ENCODE measurements at regions not wholly inside any gene's neighbourhood (a gene's known extent, or its start where the extent isn't known, plus 50 kb on each side); places are given as distances from the start of the nearest gene placed in this dataset.
"Not testable (repeated sequence)": the region's sequence is repeated elsewhere in the genome, so short reads cannot be mapped to it uniquely, and the experiment has no call there.

GRCh38 chr12:116687888-116688287 lies 50.0 kb downstream of the SPRING1 start:
- intact Hi-C loops (cut with micrococcal nuclease): no loop called here
- peak; percentile 61 for DNase-seq
- ATAC-seq: peak; percentile 71

- ATAC-seq (no peak), DNase-seq (no peak)
- intact Hi-C loops (cut with micrococcal nuclease): no loop called here
These were observed 53.0 kb downstream of the SPRING1 start for GRCh38 chr12:116684891-116685290.

GRCh38 chr12:116677202-116677661 lies 60.6 kb downstream of the SPRING1 start:
- no peak for DNase-seq
- ATAC-seq: no peak
- intact Hi-C loops (cut with micrococcal nuclease): no loop called here

DNA sequence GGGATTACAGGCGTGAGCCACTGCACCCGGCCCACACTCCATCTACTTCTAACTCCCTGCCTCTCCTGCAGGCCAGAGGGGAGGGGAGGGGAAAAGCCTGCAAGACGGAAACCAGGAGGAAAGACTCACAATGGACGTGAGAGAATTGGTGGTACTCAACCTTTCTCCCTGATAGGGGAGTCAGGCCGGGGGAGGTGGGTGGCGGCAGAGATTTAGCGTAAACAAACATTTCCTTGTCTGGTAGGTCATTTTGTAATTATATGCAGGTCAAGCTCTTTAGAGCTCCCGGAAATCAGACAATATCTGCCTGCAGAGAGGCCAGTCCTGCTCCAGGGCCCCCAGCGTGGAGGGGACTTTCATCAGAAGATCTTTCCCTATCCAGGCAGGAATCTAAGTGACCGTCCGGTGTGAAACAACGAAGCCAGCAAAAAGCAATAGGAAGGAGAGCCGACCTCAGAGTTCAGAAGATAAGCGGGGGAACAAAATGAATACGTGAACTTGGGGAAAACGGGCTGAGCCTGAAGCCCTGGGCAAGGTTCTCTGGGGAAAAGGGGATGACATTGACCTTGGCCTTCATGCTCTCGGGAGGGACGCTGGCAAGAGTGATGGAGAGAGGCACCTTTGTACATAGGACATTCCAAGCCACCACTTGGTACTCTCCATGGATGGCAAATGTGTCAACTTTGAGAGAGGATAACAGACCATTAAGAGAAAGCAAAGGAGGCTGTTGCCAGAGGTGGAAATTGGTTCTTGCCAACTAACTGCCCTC lies 62.3 kb downstream of the SPRING1 start:
- DNase-seq (peak; percentile 34), ATAC-seq (peak; percentile 60)
- intact Hi-C loops (cut with micrococcal nuclease): no loop called here

DNA sequence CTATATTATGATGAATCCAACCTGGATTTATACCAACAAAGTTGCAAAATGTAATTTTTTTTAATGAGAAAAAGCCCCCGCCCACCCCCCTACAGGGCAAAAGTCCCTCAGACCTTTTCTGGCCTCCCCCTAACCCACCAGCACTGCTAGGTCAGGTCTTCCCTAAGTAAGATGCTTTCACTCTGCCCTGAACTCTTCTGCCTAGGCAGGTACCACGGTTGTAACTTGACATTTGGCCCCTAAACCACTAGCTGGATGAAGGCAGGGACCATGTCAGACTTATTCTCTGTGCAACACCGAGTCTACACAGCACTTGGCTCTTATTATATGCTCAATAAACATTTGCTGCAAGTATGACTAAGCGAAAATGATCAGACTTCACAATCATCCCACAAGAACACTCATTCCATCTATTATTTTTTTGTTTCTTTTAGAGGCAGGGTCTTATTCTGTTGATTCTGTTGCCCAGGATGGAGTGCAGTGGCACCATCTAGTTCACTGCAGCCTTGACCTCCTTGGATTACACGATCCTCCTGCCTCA lies 63.2 kb downstream of the SPRING1 start:
- intact Hi-C loops (cut with micrococcal nuclease): no loop called here
- ATAC-seq: no peak
- no peak for DNase-seq

DNA sequence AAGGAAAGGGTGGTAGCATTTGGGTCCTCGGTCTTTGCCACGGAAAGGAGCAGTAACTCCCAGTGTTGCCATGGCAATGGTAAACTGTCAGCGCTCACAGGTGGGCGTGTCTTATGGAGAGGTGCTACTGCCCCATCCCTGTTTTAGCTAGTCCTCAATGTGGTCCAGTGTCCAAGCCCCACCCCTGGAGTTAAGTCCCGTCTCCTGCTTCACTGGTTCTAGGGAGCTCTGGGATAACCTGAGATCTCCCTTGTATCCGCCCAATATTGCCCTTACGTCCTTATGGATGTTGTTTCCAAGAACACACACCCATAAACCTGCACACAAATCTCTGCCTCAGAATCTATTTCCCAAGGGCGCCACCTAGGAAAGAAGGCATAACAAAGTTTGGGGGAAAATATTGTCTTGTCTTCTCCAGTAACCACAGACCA lies 64.2 kb downstream of the SPRING1 start:
- no peak for DNase-seq
- intact Hi-C loops (cut with micrococcal nuclease): no loop called here

GRCh38 chr12:116672842-116673516 lies 64.9 kb downstream of the SPRING1 start:
- intact Hi-C loops (cut with micrococcal nuclease): no loop called here
- ATAC-seq: no peak
- DNase-seq: no peak

More for the DNA sequence above, 64.2 kb downstream of the SPRING1 start:
- ATAC-seq: no peak

DNA sequence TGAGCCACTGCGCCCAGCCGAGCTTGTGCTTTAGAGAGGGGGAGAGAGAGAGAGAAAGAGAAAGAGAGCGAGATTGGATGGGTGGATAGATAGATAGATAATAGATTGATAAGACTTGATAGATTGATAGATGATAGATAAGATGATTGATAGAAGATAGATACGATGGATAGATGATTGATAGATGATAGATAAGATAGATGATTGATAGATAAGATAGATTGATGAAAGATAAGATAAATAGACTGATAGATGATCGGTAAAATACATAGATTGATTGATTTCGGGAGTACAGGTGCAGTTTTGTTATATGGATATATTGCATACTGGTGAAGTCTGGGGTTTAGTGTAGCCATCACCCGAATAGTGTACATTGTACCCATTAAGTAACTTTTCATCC lies 65.9 kb downstream of the SPRING1 start:
- no peak for ATAC-seq
- no peak for DNase-seq
- intact Hi-C loops (cut with micrococcal nuclease): no loop called here

- no peak for ATAC-seq
- intact Hi-C loops (cut with micrococcal nuclease): no loop called here
- DNase-seq: no peak
These were observed 67.0 kb downstream of the SPRING1 start for GRCh38 chr12:116670859-116671258.

- no peak for DNase-seq
- intact Hi-C loops (cut with micrococcal nuclease): no loop called here
- no peak for ATAC-seq
These were observed 70.1 kb downstream of the SPRING1 start for GRCh38 chr12:116667752-116668151.

DNA sequence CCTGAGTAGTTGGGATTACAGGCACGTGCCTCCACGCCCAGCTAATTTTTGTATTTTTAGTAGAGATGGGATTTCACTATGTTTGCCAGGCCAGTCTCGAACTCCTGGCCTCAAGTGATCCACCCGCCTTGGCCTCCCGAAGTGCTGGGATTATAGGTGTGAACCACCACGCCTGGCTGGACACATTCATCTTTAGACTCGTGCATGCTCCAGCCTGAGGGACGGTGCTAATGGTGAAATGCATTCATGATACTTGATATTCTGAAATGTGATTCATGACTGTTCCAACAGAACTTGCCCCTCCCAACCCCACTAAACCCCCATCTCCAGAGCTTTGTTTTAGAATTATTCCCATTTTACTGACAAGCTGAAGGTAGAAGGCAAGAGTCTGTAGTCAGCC lies 71.0 kb downstream of the SPRING1 start:
- DNase-seq; ATAC-seq; intact Hi-C loops (cut with micrococcal nuclease): not testable (repeated sequence)

DNA sequence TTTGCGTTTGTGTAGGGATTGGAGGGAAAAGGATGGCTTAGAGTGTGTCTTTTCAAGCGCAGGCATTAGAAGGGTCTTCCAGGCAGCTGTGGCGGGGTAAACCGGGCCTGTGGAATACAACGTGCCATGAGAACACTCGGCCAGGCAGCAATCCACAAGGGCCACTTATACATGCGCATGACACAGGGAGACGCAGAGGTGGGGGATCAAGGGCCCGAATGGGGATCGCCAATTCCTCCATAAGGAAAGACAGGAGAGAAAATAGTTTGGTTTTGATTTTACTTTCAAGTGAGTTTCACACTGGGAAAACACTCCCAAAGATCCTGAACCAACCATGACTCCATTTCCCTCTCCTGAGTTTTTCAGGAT lies 71.6 kb downstream of the SPRING1 start:
- intact Hi-C loops (cut with micrococcal nuclease): no loop called here
- DNase-seq (no peak), ATAC-seq (no peak)

DNA sequence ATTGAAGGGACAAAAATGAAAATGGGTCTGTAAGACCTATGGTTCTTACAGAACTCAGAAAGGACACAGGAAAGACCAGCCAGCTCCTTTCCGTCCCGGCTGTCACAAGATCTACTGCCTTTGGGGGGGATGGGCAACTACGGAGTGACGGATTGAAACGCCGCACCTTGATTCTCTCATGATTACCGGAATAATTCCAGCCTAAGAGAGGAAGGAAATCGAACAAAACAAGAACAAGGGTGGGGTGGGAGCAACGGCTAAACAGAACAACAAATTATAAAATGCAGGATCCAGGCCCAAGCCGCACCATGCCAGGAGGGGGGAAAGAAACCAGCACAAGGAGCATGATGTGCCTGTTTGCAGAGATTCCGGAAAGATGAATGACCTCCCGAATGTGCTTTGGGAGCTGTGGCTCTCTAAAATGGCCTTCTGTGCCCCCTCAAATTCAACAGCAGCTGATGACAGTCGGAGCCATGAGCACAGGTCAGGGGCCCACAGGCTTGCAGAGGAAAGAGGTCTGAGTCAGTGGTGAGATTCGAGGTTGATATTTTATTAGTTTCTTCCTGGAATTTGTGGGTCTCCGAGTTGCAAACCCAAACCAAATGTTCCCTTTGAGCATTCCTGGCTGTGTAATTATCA lies 72.1 kb downstream of the SPRING1 start:
- intact Hi-C loops (cut with micrococcal nuclease): no loop called here
- no peak for DNase-seq
- ATAC-seq: peak; percentile 38

DNA sequence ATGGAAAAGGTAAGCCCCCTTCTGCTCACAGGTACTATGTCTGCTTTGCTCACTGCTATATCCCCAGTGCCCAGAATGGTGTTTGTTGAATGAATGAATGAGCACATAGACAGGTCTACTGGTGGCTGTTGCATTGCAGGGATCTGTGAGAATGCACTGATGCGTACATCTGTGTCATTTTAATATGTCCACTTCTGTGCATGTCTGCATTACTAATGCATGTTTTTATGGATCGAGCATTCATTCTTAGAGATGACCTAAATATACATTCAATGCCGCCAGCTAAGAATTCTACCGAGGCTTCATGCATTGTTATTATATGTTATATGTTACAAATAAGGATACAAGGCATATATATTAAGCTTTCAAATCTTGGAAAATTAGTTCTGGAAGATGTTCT lies 73.8 kb downstream of the SPRING1 start:
- intact Hi-C loops (cut with micrococcal nuclease): no loop called here
- no peak for DNase-seq
- ATAC-seq: no peak

DNA sequence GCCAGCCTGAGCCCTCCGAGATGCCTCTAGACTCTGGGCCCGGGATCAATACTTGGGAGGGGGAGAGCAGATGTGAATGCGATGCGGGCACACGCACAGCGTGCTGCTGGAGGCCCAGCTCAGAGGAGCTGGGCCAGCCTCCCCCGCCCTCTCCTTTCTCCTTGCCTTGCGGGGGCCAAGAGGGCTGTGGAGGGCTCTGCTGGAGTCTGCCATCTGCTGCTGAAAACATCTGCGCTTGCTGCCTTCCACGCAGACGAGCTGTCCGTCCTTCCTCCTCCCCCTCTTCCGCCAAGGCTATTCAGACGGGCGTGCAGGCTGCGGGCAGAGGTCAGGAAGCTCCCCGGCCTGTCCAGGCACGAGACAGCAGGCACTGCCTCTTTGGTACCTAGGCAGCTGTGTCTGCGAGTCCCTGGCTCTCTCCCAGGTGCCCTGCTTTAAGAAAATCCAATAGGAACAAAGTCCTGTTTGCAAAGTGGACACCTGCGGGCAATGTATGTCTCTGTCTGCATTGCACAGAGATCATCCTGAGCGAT lies 75.2 kb downstream of the SPRING1 start:
- ATAC-seq (no peak), DNase-seq (peak; percentile 33)
- intact Hi-C loops (cut with micrococcal nuclease): no loop called here

- intact Hi-C loops (cut with micrococcal nuclease): no loop called here
- ATAC-seq (no peak), DNase-seq (no peak)
These were observed 76.5 kb downstream of the SPRING1 start for GRCh38 chr12:116661341-116661740.

- intact Hi-C loops (cut with micrococcal nuclease); ATAC-seq; DNase-seq: not testable (repeated sequence)
These were observed 77.1 kb downstream of the SPRING1 start for GRCh38 chr12:116660740-116661139.

- intact Hi-C loops (cut with micrococcal nuclease): no loop called here
- DNase-seq (no peak), ATAC-seq (no peak)
These were observed 77.9 kb downstream of the SPRING1 start for GRCh38 chr12:116659771-116660481.

DNA sequence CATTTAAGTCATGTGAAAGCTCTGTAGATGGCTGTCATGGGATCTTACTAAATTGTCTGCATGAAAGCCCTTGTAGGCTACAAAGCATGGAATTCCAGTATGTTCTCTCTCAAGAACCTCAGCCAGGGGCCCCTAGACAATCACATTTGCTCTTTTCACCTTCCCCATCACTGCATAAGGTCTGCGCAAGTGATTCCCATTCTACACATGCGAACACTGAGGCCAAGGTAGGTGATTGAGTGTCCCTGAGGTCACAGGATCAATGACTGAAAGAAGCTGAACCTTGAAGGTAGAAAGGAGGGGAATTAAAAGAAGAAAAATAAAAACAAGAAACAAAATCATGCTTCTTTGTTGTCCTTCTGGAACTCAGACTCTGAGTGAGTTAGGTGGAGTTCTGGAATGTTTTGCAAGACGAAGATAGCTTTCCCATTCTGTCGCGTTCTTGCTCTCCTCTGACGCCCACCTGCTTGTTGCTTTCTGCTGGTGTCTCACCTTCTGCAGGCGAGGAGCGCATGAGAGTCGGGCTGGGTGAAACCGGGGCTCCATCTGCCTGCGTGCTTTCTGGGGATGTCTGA lies 79.9 kb downstream of the SPRING1 start:
- DNase-seq (no peak), ATAC-seq (no peak)
- intact Hi-C loops (cut with micrococcal nuclease): no loop called here
